ENCODE measurements at regions not wholly inside any gene's neighbourhood (a gene's known extent, or its start where the extent isn't known, plus 50 kb on each side); places are given as distances from the start of the nearest gene placed in this dataset.

DNA sequence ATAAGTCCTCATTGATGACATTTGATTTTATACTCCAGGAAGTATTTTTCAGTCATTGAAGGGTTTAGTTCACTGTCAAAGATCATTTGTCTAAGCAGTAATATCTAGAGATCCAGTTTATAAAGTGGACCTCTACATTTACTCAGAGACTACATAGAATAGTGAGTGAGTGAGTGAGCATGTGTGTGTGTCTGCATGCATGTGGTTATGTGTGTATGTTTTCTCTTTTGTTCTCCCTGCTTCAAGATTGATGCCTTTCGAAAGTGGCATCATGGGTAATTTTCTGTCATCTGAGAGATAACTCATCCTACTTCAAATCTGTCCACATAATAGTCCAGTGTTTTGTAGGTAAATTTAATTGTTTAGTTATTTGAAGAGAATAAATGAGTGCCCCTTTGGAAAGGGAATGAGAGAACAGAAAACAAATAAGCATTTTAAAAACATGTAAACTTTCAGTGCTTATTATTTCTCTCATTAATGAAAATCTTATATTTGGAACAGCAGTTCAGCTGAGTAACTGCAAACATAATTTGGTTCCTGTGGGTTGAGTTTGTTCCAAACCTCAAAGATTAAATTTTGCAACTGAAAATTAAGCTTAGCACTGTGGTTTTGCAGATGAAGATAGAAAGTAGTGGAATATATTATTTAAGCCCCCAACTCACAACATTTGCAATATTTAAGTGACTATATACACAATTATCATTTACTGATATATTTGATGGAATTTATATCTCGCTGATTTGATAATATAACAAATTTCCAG lies 1295.1 kb upstream of the C9orf72 start:
- TF ChIP-seq, protein P1, sequence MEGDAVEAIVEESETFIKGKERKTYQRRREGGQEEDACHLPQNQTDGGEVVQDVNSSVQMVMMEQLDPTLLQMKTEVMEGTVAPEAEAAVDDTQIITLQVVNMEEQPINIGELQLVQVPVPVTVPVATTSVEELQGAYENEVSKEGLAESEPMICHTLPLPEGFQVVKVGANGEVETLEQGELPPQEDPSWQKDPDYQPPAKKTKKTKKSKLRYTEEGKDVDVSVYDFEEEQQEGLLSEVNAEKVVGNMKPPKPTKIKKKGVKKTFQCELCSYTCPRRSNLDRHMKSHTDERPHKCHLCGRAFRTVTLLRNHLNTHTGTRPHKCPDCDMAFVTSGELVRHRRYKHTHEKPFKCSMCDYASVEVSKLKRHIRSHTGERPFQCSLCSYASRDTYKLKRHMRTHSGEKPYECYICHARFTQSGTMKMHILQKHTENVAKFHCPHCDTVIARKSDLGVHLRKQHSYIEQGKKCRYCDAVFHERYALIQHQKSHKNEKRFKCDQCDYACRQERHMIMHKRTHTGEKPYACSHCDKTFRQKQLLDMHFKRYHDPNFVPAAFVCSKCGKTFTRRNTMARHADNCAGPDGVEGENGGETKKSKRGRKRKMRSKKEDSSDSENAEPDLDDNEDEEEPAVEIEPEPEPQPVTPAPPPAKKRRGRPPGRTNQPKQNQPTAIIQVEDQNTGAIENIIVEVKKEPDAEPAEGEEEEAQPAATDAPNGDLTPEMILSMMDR (IDR thresholded peaks at IDR 0.05), result no peak
- no peak for TF ChIP-seq EZH2phosphoT487 (IDR thresholded peaks at IDR 0.05)
- no peak for TF ChIP-seq EZH2 (IDR thresholded peaks at IDR 0.05)

Data from neural progenitor cell (in vitro differentiated cells).